NCI-H128 (cell line): ENCODE measurements at regions not wholly inside any gene's neighbourhood (a gene's known extent, or its start where the extent isn't known, plus 50 kb on each side); places are given as distances from the start of the nearest gene placed in this dataset.

ENCODE experiments used
- DNase-seq: peaks from one replicate; lab custom pipeline; 2025; ENCODE audit not compliant: unreplicated experiment; lab: John Stamatoyannopoulos, UW

DNA sequence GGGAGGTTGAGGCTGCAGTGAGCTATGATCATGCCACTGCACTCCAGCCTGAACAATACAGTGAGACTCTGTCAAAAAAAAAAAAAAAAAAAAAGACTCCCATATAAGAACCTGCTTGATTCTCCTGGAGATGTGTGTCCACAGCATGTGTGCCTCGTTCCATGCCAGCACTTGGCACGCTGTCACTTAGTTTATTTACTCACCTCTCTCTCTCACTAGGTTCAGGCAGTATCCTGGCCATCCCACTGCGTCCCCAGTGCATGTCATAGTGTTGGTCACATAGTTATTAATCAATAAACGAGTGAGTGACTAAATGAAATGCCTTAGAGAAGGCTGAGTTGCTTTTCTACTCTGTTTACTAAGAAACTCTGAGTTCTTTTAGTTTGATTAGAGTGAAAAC, 79.1 kb upstream of the GPR12 start:
- no peak for DNase-seq

DNA sequence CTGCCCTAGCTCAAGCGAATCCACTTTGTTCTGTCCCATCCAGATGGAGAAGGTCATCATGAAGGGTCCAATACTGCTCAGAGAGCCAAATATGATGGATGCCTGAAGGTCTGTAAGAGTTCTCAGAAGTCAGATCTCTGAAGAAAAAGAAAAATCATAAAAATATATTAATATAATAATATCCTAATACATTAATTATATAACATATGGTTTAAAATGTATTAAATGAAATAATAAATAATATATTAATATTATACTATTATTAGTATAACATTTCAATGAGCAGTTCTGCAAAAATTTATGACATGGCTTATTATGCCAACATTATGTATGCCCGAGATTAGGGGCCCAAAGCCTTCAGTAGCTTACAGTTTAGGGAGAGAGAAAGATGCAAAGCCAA, 78.2 kb upstream of the GPR12 start:
- no peak for DNase-seq

- no peak for DNase-seq
Measured at GRCh38 chr13:26837997-26838396, 77.4 kb upstream of the GPR12 start.

DNA sequence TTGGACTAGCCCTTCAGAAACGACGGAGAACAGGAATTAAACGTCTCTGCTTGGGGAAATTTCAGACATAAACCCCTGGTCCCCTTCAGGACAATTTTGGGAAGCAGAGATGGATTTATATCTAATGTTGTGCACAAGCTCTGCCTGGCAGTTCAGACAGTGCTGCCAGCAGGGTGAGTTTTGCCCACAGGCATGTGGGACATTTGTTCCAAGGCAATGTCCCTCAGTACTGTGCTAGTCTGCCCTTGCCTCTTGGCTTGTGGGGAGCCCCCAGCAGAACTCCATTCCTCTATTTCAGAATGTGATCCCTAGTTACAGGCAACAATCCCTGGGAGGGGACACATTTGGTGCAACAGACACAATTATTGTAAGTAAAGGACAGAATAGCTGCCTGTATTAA, 76.5 kb upstream of the GPR12 start:
- DNase-seq: no peak

DNA sequence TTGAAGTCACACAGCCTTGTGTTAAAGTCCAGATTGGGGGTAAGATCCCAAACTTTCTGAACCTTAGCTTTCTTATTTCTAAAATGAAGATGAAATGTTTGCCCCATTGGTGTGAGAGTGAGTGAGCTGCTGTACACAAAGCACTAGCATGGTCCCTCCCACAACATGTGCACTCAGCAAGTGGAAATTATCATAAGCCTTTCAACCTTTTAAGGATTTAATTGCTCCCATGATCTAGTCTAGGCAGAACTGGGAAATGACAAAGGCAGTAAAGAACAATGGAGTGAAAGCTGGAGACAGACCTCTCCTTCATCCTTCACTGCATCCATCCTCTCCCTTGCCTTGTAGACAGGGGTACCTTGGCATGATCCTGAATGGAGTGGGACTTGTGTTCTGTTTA, 76.0 kb upstream of the GPR12 start:
- no peak for DNase-seq

DNA sequence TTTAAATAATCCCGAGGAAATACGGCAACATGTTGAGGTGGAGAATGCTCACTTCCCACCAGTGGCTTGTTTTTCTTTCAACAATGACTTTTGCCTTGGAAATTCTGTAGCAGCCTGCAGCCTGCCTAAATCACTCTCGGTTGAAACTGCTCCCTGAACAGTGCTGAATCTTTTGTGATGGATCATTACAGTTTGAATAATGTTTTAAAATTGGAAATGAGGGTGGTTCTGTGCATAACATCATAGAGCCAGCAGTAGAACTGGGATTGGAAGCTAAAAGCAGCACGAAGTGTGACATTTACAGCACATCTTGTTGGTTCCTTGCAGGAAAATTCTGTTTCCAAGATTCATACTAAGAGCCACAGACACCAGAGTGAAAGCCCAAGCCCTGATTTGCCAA, 74.1 kb upstream of the GPR12 start:
- DNase-seq: no peak

DNA sequence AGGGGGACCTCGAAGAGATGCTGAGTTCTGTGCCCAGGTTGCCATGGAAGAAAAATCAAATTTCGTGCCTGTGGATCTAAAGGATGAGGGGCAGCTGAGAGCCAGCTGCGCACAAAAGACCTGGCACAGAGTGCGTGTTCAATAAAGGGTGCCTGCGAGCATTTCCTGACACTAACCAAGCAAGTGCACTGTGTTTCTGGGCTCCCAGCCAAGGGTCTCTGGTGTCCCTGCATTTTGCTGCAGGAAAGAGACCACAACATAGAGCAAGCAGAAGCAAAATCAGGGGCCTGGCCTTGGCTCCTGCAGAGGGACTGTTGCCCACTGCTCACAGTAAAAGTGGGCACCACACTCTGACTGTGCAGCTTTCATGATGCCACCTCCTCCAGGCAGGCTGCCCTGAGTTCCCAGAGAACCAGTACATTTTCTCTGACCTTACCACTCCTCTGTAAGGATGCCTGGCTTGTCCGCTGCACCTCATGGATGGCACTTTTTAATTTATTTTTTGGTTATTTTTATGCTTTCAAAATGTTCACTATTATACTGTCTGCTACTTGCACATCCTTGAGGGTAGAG, 70.8 kb upstream of the GPR12 start:
- peak; percentile 25 for DNase-seq

- DNase-seq: no peak
Measured at GRCh38 chr13:26829716-26830115, 69.1 kb upstream of the GPR12 start.

- no peak for DNase-seq
Measured at GRCh38 chr13:26824581-26824980, 64.0 kb upstream of the GPR12 start.

DNA sequence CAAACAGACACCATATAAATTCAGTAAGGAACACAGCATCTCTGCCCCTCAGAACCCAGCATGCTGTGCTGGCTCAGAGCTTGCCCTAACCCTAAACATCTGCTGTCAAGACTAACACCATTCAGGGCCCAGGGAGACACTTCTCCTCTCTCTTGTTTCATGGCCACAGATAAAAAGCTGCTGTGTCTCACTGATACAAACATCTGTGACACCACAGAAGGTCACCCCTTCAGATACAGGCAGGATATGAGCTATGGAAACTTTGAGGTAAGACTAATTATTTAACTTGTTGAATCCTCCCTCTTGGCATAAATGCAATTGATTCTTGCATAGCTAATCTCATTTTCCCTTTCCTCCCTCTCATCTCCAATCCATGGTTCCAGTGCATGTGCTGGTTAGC, 61.6 kb upstream of the GPR12 start:
- DNase-seq: no peak

DNA sequence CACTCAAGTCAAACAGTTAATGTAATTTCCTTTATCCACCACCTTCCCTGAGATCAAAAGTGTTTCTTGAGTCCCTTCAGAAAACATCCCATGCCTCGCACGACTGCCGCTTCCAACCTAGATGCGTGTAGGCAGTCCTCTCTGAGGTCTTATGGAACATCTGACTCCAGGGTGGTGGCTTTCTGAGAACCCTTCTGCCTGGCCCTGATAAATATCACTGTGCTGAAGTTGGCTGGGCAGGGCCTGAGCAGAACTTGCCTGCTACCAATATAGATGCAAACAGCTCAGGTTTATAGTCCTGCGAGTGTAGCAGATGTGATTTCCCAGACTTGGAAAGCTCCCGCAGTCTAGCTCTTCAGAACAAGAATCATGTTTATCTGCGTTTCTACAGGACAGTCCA, 61.1 kb upstream of the GPR12 start:
- DNase-seq: no peak

GRCh38 chr13:26820871-26821270, 60.3 kb upstream of the GPR12 start:
- DNase-seq: no peak

GRCh38 chr13:26819046-26819445, 58.5 kb upstream of the GPR12 start:
- DNase-seq: no peak

- DNase-seq: no peak
Measured at GRCh38 chr13:26816881-26817280, 56.3 kb upstream of the GPR12 start.

DNA sequence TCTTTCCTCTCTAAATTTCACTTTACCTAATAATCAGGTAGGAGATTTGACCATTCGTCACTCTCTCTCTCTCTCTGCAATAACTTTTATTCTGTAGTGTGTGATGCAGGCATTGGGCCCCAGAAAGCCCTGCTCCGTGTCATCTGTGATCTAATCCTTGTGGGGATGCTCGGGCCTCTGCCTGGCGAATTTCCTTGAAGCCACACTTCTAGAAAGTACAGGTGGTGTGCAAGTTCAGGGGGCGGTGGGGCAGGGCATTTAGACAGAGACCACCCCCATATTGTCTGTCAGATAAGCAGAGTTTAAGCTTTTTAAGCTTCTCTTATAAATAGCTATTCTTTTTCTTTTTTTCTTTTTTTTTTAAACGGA, 53.4 kb upstream of the GPR12 start:
- no peak for DNase-seq

GRCh38 chr13:26813321-26813979, 52.9 kb upstream of the GPR12 start:
- no peak for DNase-seq

DNA sequence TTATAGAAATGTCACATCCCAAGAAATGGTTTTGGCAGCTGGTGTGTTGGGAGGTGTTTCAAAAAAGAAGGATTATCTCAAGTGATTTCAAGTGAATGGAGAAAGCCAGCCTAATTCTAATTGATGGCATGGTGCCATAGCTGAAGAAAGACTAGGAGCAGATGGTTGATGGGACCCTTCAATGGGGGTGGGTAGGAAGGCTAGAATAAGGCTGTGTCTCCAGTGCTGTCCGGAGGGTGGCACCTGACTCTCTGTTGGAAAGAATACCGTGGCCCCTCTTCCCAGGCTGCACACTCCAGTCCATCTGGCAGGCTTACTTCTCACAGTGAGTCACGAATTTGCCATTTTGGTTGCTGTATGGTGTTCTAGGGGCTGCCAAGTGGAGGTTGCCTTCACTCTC, 51.0 kb upstream of the GPR12 start:
- DNase-seq: no peak
